Stimulated activated naive CD8-positive, alpha-beta T cell treated with anti-CD3 and anti-CD28 coated beads, Interleukin-15, Interleukin-2, amounts not matched to agents 100 ng/mL and 50 ng/mL, for 24 hours (primary cell): ENCODE measurements at regions not wholly inside any gene's neighbourhood (a gene's known extent, or its start where the extent isn't known, plus 50 kb on each side); places are given as distances from the start of the nearest gene placed in this dataset.
"Not testable (repeated sequence)": the region's sequence is repeated elsewhere in the genome, so short reads cannot be mapped to it uniquely, and the experiment has no call there.

Source experiments
- H3K27ac Mint-ChIP-seq: one replicate; pipeline ENCODE4 v1.8.0; 2021; ENCODE audit warnings: mild to moderate bottlenecking, mixed read lengths
- H3K27me3 Mint-ChIP-seq: one replicate; pipeline ENCODE4 v1.8.0; 2021; ENCODE audit warnings: mixed read lengths
- H3K36me3 Mint-ChIP-seq: one replicate; pipeline ENCODE4 v1.8.0; 2021; ENCODE audit warnings: low read depth, mixed read lengths
- H3K4me1 Mint-ChIP-seq: one replicate; pipeline ENCODE4 v1.8.0; 2021; ENCODE audit warnings: low read depth, mixed read lengths
- H3K4me3 Mint-ChIP-seq: one replicate; pipeline ENCODE4 v1.8.0; 2021; ENCODE audit warnings: mild to moderate bottlenecking, mixed read lengths
- H3K9me3 Mint-ChIP-seq: one replicate; pipeline ENCODE4 v1.8.0; 2021; ENCODE audit warnings: mixed read lengths

- no peak overlapping the region for H3K4me3 Mint-ChIP-seq
- H3K27me3 Mint-ChIP-seq, result peaks cover 7% of the 10 kb centered on the region
- H3K9me3 Mint-ChIP-seq, result peaks cover 9% of the 10 kb centered on the region
- H3K27ac Mint-ChIP-seq, result no peak overlapping the region
- H3K4me1 Mint-ChIP-seq, result no peaks in the 10 kb centered on the region
- no peaks in the 10 kb centered on the region for H3K36me3 Mint-ChIP-seq
These were observed 121.1 kb downstream of the CXCL12 start for GRCh38 chr10:44263771-44264170.

- Mint-ChIP-seq H3K4me3 (no peak overlapping the region), H3K36me3 (no peaks in the 10 kb centered on the region), H3K27ac (no peak overlapping the region), H3K9me3 (peaks cover 5% of the 10 kb centered on the region), H3K27me3 (peaks cover 6% of the 10 kb centered on the region), H3K4me1 (no peaks in the 10 kb centered on the region)
These were observed 122.2 kb downstream of the CXCL12 start for GRCh38 chr10:44262551-44263251.

GRCh38 chr10:44261710-44262455 is 123.0 kb downstream of the CXCL12 start:
- H3K27me3 Mint-ChIP-seq, result no peaks in the 10 kb centered on the region
- peaks cover 3% of the 10 kb centered on the region for H3K9me3 Mint-ChIP-seq
- H3K4me1 Mint-ChIP-seq, result no peaks in the 10 kb centered on the region
- H3K36me3 Mint-ChIP-seq, result no peaks in the 10 kb centered on the region
- H3K4me3 Mint-ChIP-seq, result no peak overlapping the region
- no peak overlapping the region for H3K27ac Mint-ChIP-seq

GRCh38 chr10:44261296-44261695 is 123.6 kb downstream of the CXCL12 start:
- no peaks in the 10 kb centered on the region for H3K4me1 Mint-ChIP-seq
- no peaks in the 10 kb centered on the region for H3K36me3 Mint-ChIP-seq
- peaks cover 3% of the 10 kb centered on the region for H3K9me3 Mint-ChIP-seq
- no peak overlapping the region for H3K27ac Mint-ChIP-seq
- no peaks in the 10 kb centered on the region for H3K27me3 Mint-ChIP-seq
- H3K4me3 Mint-ChIP-seq, result no peak overlapping the region

- Mint-ChIP-seq H3K27me3 (no peaks in the 10 kb centered on the region), H3K27ac (no peak overlapping the region), H3K4me1 (no peaks in the 10 kb centered on the region), H3K9me3 (peaks cover 3% of the 10 kb centered on the region), H3K4me3 (no peak overlapping the region), H3K36me3 (no peaks in the 10 kb centered on the region)
These were observed 124.5 kb downstream of the CXCL12 start for GRCh38 chr10:44260286-44260928.

GRCh38 chr10:44259090-44259874 is 125.6 kb downstream of the CXCL12 start:
- H3K9me3 Mint-ChIP-seq, result peaks cover 2% of the 10 kb centered on the region
- peaks cover 3% of the 10 kb centered on the region for H3K27me3 Mint-ChIP-seq
- H3K27ac Mint-ChIP-seq, result no peak overlapping the region
- H3K36me3 Mint-ChIP-seq, result no peaks in the 10 kb centered on the region
- no peak overlapping the region for H3K4me3 Mint-ChIP-seq
- no peaks in the 10 kb centered on the region for H3K4me1 Mint-ChIP-seq

GRCh38 chr10:44258460-44259089 is 126.3 kb downstream of the CXCL12 start:
- Mint-ChIP-seq H3K4me1 (no peaks in the 10 kb centered on the region), H3K27ac (no peak overlapping the region), H3K27me3 (peaks cover 3% of the 10 kb centered on the region), H3K9me3 (no peaks in the 10 kb centered on the region), H3K4me3 (no peak overlapping the region), H3K36me3 (no peaks in the 10 kb centered on the region)

- Mint-ChIP-seq H3K4me1 (no peaks in the 10 kb centered on the region), H3K36me3 (no peaks in the 10 kb centered on the region), H3K27me3 (peaks cover 3% of the 10 kb centered on the region), H3K4me3 (no peak overlapping the region), H3K27ac (no peak overlapping the region), H3K9me3 (no peaks in the 10 kb centered on the region)
These were observed 126.9 kb downstream of the CXCL12 start for GRCh38 chr10:44258019-44258418.

GRCh38 chr10:44253769-44254462 is 131.0 kb downstream of the CXCL12 start:
- H3K9me3 Mint-ChIP-seq, result peaks cover 3% of the 10 kb centered on the region
- no peak overlapping the region for H3K27ac Mint-ChIP-seq
- no peaks in the 10 kb centered on the region for H3K4me1 Mint-ChIP-seq
- H3K4me3 Mint-ChIP-seq, result no peak overlapping the region
- H3K36me3 Mint-ChIP-seq, result no peaks in the 10 kb centered on the region
- H3K27me3 Mint-ChIP-seq, result peaks cover 3% of the 10 kb centered on the region

- H3K4me1 Mint-ChIP-seq, H3K27me3 Mint-ChIP-seq, H3K9me3 Mint-ChIP-seq, H3K4me3 Mint-ChIP-seq, H3K36me3 Mint-ChIP-seq, H3K27ac Mint-ChIP-seq: not testable (repeated sequence)
These were observed 132.3 kb downstream of the CXCL12 start for GRCh38 chr10:44252631-44253030.

GRCh38 chr10:44249933-44250332 is 135.0 kb downstream of the CXCL12 start:
- H3K4me3 Mint-ChIP-seq, H3K27me3 Mint-ChIP-seq, H3K36me3 Mint-ChIP-seq, H3K9me3 Mint-ChIP-seq, H3K4me1 Mint-ChIP-seq, H3K27ac Mint-ChIP-seq: not testable (repeated sequence)

- Mint-ChIP-seq H3K9me3 (peaks cover 6% of the 10 kb centered on the region), H3K27me3 (peaks cover 2% of the 10 kb centered on the region), H3K36me3 (no peaks in the 10 kb centered on the region), H3K27ac (no peak overlapping the region), H3K4me1 (no peaks in the 10 kb centered on the region), H3K4me3 (no peak overlapping the region)
These were observed 135.4 kb downstream of the CXCL12 start for GRCh38 chr10:44249490-44249889.

GRCh38 chr10:44246700-44247099 is 138.2 kb downstream of the CXCL12 start:
- not testable (repeated sequence) for H3K36me3 Mint-ChIP-seq, H3K4me3 Mint-ChIP-seq, H3K27me3 Mint-ChIP-seq, H3K27ac Mint-ChIP-seq, H3K4me1 Mint-ChIP-seq
- peaks cover 10% of the 10 kb centered on the region for H3K9me3 Mint-ChIP-seq

GRCh38 chr10:44246287-44246686 is 138.6 kb downstream of the CXCL12 start:
- H3K9me3 Mint-ChIP-seq, result peaks cover 10% of the 10 kb centered on the region
- H3K36me3 Mint-ChIP-seq, result not testable (repeated sequence)

More at GRCh38 chr10:44246287-44246686, 138.6 kb downstream of the CXCL12 start:
- H3K27ac Mint-ChIP-seq, H3K4me1 Mint-ChIP-seq, H3K4me3 Mint-ChIP-seq, H3K27me3 Mint-ChIP-seq: not testable (repeated sequence)
